ENCODE measurements at regions not wholly inside any gene's neighbourhood (a gene's known extent, or its start where the extent isn't known, plus 50 kb on each side); places are given as distances from the start of the nearest gene placed in this dataset.

GRCh38 chr5:24773261-24773660 is 128.5 kb upstream of the CDH10 start:
- no peak for TF ChIP-seq CTCF (IDR thresholded peaks at IDR 0.05; ENCODE audit: low read depth, low read length)
- ChIA-PET CTCF (no interaction called here), POLR2A (no interaction called here)
- H3K4me3 ChIP-seq (ENCODE audit: low read depth, low read length): no peak overlapping the region
- H3K27ac ChIP-seq (ENCODE audit: low read depth, low read length): no peak overlapping the region
- no peak for DNase-seq (ENCODE audit: low read depth, low spot score)
- H3K27me3 ChIP-seq (ENCODE audit: control insufficient read depth, insufficient read depth, low read length): no peaks in the 10 kb centered on the region
- H3K9me3 ChIP-seq (ENCODE audit: control insufficient read depth, insufficient read depth, low read length): peaks cover 6% of the 10 kb centered on the region; the same call in 1 of the 2 replicates

GRCh38 chr5:24767086-24767485 is 122.3 kb upstream of the CDH10 start:
- Histone ChIP-seq H3K4me3 (ENCODE audit: low read depth, low read length) (no peak overlapping the region), H3K27me3 (ENCODE audit: control insufficient read depth, insufficient read depth, low read length) (no peaks in the 10 kb centered on the region), H3K27ac (ENCODE audit: low read depth, low read length) (no peak overlapping the region), H3K9me3 (ENCODE audit: control insufficient read depth, insufficient read depth, low read length) (peaks cover 27% of the 10 kb centered on the region)
- TF ChIP-seq CTCF (IDR thresholded peaks at IDR 0.05; ENCODE audit: low read depth, low read length): no peak
- ChIA-PET POLR2A (no interaction called here), CTCF (no interaction called here)
- no peak for DNase-seq (ENCODE audit: low read depth, low spot score)

- no peak overlapping the region for H3K27ac ChIP-seq (ENCODE audit: low read depth, low read length)
- no peaks in the 10 kb centered on the region for H3K27me3 ChIP-seq (ENCODE audit: control insufficient read depth, insufficient read depth, low read length)
- DNase-seq (ENCODE audit: low read depth, low spot score): no peak
- POLR2A ChIA-PET: no interaction called here
- no peak overlapping the region for H3K4me3 ChIP-seq (ENCODE audit: low read depth, low read length)
- TF ChIP-seq CTCF (IDR thresholded peaks at IDR 0.05; ENCODE audit: low read depth, low read length): no peak
- CTCF ChIA-PET: no interaction called here
- peaks cover 27% of the 10 kb centered on the region for H3K9me3 ChIP-seq (ENCODE audit: control insufficient read depth, insufficient read depth, low read length)
Observed at GRCh38 chr5:24765219-24765618, 120.4 kb upstream of the CDH10 start.

- CTCF ChIA-PET: no interaction called here
- Histone ChIP-seq H3K27me3 (ENCODE audit: control insufficient read depth, insufficient read depth, low read length) (no peaks in the 10 kb centered on the region), H3K27ac (ENCODE audit: low read depth, low read length) (no peak overlapping the region), H3K9me3 (ENCODE audit: control insufficient read depth, insufficient read depth, low read length) (peaks cover 9% of the 10 kb centered on the region; the same call in 1 of the 2 replicates), H3K4me3 (ENCODE audit: low read depth, low read length) (no peak overlapping the region)
- POLR2A ChIA-PET: no interaction called here
- TF ChIP-seq CTCF (IDR thresholded peaks at IDR 0.05; ENCODE audit: low read depth, low read length): no peak
- DNase-seq (ENCODE audit: low read depth, low spot score): no peak
Observed at GRCh38 chr5:24750355-24750754, 105.6 kb upstream of the CDH10 start.

GRCh38 chr5:24749701-24750100 is 104.9 kb upstream of the CDH10 start:
- H3K4me3 ChIP-seq (ENCODE audit: low read depth, low read length): no peak overlapping the region
- no peak for DNase-seq (ENCODE audit: low read depth, low spot score)
- no peak overlapping the region for H3K27ac ChIP-seq (ENCODE audit: low read depth, low read length)
- TF ChIP-seq CTCF (IDR thresholded peaks at IDR 0.05; ENCODE audit: low read depth, low read length): no peak
- peaks cover 9% of the 10 kb centered on the region; the same call in 1 of the 2 replicates for H3K9me3 ChIP-seq (ENCODE audit: control insufficient read depth, insufficient read depth, low read length)
- H3K27me3 ChIP-seq (ENCODE audit: control insufficient read depth, insufficient read depth, low read length): no peaks in the 10 kb centered on the region
- POLR2A ChIA-PET: no interaction called here
- CTCF ChIA-PET: no interaction called here

All from AG04450 (cell line).